Right forelimb (tissue), 1 donor: ENCODE measurements at regions not wholly inside any gene's neighbourhood (a gene's known extent, or its start where the extent isn't known, plus 50 kb on each side); places are given as distances from the start of the nearest gene placed in this dataset.
A peak's percentile ranks its signal among the peaks of the same experiment; 100 is the strongest.

Experiments used
- DNase-seq: peaks from one replicate; pipeline ENCODE4 v3.0.0-alpha.2; 2018

DNA sequence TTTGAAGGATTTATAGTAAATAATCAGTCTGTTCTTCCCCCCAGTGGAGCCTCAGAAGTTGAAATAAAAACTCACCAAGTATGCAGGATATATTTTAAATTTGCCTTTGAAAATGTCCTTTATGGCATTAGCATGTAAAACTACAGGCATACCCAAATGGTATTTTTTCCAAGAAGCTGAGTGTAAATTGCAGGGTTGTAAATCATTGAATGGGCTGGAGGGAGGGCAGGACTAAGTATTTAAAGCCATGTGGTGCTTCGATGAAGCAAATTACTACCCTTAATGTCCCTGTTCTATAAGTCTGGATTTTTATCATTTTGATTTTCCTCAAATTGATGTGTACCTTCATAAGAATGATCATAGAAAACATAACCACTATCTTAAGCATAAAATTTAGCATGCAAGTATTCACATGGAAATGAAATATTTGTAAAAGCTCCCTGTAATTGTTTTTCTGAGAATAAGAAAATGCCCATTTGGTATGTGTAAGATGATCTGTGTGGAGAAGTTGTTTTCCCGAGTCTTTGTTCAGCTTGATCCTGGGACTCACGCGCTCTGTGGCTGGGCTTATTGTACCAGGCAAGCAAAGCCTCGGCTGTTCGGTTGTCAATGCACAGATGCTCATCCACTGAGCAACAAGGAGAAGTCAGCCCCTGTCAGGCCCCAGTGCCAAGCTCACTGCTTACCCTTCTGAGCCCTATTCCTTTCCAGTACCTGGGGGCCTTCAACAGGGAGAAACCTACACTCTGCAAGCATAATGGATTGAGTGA lies 66.7 kb downstream of the CD164 start:
- no peak for DNase-seq

DNA sequence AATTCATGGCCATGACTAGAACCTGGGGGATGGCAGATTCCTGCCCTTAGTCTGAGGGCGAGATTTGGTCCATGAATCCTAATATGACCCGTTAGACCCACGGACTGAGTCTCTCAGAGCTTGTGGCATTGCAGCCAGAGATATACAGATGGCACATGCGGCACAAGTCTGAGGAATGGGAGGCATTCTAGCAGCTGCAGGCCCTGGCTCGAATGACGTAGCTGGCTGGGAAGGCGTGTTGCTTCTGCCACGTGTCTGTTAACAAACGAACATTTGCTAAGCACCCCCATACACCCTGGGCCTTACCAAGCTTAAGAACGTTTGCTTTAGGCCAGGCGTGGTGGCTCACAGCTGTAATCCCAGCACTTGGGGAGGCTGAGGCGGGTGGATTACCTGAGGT lies 68.0 kb downstream of the CD164 start:
- peak; percentile 74 for DNase-seq

DNA sequence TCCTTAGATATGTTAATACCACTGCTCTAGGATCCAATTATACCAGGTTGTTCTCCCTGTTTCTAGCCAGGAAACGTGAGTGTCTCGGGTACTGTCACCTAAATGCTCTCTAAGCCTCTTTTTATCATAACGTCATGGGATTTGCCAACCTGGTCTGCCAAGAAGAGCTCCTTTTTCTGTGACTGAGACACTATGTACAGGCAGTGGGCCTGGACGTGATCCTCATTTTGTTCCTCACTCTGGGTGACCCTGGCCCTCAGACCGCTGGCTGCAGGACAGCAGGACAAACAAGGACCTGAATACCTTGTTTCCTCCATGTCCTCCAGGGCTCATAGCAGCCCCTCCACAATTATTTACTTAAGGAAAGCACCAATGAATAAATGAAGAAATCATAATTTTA lies 69.1 kb downstream of the CD164 start:
- no peak for DNase-seq

DNA sequence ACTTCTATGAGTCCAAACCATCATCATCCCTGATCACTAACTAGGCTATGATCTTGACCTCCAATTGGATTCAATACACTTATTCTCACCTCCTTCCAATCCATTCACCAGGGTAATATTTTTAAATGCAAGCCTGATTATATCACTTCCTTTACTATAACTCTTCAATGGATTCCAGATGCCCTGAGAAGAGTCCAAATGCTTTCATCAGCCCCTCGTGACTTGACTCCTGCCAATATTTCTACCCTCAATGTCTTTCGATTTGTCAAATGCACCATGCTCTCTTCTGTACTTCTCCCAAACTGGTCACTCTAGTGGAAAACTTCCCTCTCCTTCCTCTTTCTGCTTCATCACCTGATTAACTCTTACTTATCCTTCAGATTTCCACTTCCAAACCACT lies 70.8 kb downstream of the CD164 start:
- DNase-seq, result no peak

DNA sequence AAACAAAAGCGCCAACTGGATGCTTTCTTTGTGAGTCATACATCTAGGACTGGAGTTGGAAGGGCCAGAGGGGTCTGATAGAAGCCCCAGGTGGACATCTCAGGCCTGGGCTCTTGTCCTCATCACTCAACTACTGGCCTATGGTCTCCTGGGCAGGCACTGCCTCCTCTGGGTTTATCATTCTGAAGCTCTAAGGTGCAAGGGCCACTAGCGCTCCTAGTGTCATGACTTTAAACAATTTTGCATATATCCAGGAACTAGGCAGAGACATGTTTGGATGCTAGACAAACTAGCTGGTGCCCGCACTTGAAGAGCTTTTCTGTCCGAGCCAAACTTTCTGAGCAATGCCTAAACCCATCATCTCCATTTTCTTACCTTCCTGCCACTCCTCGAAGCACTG lies 72.3 kb downstream of the CD164 start:
- no peak for DNase-seq

DNA sequence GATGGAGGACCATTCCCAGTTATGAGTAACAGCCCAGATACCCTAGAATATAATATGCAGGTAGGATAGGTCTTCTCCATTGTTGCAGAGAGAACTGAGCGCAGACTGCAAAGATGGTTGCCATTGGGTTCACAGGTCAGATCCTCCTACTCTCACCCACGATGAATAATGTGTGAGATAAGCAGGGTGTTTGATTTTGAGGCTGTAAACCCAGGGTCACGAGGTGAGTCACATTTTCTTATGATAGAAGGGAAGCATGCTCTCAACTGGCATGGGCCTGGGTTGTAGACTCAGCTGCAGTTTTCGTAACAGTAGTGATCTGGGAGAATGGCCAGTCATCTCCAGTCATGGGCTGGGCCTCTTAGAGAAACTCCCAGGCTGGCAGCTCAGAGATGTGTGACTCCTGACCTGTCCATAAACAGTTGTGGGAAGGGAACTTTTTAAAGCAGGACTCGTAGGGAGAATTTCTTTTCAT lies 74.2 kb downstream of the CD164 start:
- no peak for DNase-seq

DNA sequence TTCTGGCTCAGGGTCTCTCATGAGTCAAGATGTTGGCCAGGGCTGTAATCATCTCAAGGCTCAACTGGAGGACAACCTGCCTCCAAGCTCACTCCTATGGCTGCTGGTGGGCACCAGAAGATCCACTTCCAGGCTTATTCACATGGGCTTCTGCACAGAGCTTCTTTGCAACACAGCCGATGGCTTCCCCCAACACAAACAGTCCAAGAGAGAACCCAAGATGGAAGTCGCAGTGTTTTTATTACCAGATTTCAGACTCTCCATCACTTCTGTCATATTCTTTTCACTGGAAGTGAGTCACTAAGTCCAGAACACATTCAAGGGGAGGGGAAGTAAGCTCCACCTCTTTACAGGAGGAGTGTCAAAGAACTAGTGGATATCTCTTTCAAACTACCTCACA lies 75.5 kb downstream of the CD164 start:
- no peak for DNase-seq

DNA sequence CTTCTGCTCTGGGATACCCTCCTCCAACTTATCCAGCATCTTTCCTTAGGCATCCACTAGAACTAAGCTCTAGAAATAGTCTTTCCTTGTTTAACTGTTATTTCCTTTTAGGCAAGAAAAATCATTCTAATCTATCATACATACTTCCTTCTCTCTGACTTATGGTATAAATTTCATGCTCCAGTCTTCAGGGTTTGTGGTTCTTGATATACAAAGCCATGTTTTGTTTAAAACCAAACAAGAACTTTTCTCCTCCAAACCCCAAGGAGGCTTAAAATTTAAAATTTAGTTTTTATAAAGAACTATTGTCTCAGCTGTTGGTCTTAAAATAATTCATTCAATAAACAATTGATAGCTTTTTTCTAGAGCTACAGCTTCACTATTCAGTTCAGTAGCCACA lies 77.2 kb downstream of the CD164 start:
- DNase-seq, result no peak

DNA sequence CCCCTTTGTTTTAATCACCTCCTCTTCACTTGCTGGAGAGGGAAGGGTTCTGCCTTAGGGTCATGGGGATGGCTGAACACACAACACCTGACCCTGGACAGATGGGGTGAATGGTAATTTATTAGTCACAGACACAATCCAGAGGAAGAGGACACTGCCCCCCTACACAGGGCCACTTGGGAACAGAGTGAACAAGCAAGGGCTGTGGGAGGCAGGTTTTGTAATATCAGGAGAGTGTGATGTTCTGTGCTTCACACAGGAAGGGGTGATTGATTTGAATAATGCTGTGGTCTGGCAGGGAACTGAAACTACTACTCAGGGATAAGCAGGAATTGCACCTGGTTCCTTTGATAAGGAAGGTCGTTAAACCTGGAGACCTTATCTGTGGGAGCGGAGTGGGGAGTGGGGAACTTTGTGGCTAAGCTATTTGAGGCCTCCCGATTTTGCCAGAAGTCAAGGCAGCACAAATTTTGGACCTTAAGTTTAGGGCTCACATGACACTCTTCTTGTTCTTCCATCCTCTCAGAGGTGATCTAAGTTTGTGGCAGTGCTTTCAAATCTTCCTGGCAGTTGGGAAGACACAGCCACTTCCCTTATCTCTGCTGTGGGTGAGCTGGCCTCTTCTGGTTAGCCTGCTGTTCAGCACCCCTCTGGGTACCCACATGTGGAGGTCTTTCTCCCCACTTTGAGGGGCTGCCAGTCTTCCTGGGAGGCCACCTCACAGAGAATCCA lies 77.8 kb downstream of the CD164 start:
- DNase-seq, result no peak

DNA sequence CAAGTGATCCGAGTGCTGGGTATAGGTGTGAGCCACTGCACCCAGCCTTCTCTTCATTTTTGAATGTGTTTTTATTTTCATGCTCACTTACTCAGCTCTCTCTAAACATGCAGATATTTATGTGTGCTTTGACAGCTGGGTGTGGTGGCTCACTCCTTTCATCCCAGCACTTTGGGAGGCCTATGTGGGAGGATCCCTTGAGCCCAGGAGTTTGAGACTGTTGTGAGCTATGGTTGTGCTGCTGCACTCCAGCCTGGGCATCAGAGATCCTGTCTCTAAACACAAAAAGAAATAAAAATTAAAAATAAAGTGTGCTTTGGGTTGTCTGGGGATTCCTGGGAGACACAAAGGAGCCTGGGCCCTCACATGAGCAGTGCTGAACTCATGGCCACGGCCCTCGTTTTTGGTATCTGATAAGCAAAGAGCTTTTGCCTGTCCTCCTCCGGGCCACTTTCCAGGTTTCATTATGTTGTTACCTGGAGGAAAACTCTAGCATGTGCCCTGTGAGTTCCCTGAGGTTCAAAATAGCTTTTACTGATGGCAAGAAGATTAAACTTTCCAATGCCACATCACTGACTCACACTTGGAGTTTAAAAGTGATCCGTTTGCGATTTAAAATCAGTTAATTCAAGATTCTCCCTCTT lies 78.5 kb downstream of the CD164 start:
- no peak for DNase-seq

DNA sequence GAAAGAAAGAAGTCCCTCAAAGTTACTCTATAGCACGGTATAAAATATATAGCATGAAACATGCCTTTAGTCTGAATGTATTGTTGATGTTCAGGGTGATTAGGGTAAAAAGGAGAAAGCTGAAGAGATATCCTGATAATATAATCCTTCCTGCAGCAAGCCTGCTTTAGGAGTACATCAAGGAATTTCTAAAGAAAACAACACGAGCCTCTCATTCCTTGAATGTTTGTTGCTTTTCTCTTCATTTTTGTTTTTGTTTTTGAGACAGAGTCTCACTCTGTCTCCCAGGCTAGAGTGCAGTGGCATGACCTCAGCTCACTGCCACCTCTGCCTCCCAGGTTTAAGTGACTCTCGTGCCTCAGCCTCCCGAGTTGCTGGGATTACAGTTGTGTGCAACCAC lies 79.1 kb downstream of the CD164 start:
- no peak for DNase-seq

DNA sequence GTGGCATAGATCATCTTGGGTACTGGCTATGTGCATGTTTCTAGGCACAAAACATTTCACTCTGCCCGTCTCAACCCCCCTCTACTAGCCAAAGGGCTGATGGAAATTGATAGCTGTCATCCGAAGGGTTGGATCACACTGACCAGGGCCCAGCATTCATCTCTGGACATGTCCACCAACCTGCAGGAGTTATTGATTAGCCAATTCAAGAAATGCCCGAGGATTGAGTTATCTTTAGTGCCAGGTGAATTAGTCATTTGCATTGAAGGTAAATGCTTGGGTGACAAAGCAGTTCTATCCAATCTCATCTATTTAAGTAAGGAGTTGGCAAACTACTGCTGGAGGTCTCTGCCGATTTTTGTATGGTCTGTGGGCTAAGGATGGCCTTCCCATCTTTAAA lies 80.1 kb downstream of the CD164 start:
- DNase-seq, result no peak

DNA sequence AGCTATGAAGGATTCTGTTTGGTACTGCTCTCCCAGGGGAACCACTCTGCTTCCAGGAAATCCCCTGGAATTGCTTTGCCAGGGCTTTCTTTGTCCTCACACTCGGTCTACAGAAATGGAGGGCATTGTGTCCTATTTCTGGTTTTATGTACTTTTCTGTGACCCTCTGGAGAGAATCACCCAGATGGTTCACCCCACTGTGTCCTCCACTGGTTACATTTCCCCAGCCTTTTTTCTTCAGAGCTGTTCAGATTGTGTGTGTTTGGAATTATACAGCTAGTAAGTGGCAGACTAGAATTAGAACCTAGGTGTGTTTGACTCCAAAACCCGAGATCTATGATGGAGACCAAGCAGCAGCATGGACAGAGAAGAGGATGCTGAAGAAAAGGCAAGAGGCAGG lies 80.8 kb downstream of the CD164 start:
- DNase-seq, result no peak

DNA sequence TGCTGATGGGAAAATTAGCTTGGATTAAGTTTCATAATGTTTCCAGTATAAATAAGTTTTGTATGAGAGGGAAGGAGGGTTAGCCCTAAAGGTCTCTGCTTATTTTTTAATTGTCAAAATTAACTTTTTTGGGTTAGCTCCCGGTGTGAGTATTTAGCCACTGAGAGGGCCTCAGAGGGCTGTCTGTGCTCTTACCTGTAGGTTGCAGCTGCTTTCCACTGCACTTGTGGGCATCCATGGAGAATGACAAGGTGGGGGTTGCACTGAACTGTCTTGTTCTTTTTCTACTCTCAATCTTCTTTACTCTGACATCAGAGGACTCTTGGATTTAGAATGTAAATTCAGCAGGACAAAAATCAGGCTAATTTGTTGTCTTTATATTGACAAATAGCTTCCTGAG lies 81.4 kb downstream of the CD164 start:
- no peak for DNase-seq

DNA sequence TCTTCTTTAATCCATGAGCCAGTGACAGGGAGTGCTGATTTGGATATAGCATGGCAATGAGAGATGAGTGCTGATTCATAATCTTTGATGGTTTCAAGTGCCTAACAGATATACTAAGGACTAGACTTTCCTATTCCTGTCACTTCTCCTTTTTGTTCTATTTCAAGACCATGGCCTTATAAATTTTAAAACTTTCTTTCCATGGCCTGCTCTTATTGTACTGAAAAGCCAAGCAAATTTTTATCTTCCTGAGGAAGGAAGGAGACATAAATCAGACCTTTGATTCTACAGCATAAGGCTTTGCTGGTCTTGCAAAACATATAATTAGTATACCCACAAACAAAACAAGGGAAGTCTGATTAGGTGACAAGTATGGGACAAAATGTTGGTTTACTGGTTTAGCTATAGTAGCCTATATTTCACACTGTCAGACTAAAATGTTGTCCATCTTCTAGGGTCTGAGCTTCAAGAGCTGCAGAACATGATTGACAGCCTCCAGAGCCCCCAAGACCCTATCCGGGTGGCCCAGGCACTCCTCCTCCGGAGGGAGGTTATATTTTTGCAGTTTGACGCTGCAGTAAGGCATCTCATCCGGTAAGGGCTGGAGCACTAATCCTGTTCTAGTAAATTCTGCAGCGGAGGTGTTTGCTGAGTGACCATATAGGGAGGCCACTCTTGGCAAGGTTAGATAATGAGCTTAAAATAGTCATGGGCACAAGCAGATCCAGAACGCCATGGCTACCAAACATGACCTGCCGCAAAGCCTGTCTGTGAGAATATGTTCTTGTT lies 82.3 kb downstream of the CD164 start:
- no peak for DNase-seq

DNA sequence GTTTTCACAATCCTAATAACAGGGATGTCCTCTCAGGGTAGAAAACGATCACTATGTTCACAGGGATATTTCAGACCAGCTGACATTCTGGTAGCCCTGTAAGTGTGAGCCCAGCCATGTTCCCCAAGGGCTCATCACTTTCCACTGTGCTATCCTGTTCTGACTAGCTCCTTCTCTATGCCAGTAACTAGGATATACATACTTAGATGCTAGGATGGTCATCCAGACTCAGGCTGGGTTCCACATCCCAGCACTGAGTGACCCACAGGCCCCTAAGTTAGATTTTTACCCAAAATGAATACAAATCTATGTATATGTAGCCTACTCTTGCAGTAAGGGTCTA lies 83.0 kb downstream of the CD164 start:
- DNase-seq, result no peak

DNA sequence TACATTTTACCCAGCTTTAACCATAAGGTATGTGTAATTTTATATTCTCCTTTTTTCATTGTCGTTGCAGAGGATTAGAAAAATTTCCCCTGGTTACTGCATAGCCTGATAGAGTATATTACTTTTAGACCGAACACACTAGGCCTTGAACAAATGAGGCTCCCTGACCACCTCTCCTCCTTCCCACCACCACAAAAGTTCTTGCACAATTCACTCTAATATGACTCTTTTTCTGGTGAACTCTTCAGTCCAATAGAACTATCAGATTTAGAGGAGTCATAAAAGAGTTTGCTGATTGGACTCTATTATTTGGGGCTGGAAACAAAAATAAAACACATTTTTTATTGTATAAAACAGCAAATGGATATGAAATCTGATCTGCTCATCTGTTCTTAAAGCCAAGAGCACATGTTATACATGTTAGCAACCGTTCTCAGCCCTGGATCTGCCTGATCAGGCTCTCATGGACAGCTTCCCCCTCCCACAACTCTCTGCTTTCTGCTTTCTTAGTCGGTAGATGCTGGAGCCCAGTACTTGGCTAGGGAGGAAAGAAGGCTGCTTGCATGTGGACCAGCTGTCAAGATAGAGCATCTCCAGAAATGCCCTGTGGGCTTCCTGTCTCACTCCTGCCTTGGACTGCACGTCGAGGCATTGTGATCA lies 83.5 kb downstream of the CD164 start:
- no peak for DNase-seq

DNA sequence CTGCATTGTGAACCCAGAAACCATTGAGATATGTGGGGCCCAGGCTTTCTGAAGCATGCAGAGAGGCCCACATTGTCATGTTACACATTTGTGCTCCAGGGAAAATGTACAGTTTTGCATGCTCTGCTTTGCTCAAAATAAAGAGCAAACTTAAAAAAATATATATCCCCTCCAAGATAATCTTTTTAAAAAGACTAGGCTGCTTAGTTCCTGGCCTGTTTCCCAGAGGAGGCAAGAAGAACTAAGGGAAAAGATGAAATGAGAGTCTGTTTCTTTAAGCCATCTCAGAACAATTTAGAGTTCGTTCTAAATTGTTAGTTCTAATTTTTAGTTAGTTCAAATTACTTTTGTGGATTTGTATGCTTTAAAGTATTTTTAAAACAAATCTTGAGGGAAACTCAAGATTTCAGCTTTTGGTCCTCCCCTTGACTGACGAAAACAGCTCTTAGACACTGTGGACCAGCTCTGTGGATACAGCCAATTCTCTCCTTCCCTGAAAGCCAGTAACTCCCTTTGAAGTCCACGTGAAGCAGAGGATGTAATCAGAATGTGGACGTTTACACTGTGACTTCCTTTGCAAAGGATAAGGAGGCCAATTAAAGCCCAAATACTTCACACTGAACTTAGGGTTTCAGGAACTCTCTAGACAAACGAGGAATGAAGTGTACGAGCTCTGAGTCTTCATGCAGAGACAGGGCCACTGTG lies 84.7 kb downstream of the CD164 start:
- no peak for DNase-seq

DNA sequence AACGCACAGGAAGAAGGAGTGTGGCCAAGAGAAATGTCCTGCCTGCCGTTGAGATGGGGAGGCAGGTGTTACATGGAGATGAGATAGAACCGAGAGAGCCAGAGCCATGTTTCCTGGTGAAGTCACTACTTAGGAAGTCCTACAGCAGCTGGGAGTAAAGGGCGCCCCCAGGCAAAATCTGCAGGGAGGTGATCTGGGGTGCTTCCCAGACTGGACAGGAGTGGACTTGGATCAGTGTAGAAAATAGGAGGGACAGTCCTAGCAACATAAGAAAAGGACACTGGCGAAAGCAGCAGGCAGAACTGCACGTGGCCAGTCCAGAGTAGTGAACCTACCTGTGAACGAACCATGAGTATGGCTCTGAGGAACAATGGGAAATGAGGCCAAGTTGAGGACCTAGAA lies 85.3 kb downstream of the CD164 start:
- DNase-seq, result no peak

DNA sequence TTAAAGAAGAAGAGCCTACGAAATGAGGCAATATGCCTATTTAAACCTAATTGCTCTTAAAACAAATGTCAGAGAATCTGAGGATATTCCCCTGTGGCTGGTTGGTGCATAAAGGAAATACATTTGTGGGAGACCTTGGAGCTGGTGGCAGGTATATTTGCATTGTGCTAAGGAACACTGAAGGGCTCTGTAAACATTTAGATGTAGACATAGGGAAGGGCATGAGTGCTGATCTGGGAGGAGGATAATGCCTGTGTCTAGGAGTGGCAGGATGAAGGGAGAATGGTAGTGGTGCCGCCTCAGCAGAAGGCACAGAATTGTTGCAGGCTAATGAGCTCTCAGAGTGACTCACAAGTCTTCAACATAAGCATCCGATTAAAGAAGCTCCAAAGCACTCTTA lies 85.8 kb downstream of the CD164 start:
- no peak for DNase-seq

DNA sequence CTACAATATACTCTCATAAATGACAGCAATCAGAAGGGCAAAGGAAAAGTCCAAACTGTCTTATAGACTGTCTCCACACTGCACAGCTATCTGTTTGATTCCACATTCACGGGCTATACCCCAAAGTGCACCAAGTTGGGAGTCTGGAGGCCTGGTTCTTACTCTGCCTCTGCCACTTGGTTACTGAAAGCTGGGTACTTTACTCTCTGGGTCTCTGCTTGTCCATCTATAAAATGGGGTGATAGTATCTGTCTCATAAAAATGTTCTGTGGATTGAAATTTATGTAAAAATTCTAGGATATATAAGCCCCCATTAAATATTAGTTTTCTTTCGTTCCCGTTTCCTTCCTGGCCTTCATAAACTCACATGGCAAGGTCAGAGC lies 86.5 kb downstream of the CD164 start:
- DNase-seq, result no peak

DNA sequence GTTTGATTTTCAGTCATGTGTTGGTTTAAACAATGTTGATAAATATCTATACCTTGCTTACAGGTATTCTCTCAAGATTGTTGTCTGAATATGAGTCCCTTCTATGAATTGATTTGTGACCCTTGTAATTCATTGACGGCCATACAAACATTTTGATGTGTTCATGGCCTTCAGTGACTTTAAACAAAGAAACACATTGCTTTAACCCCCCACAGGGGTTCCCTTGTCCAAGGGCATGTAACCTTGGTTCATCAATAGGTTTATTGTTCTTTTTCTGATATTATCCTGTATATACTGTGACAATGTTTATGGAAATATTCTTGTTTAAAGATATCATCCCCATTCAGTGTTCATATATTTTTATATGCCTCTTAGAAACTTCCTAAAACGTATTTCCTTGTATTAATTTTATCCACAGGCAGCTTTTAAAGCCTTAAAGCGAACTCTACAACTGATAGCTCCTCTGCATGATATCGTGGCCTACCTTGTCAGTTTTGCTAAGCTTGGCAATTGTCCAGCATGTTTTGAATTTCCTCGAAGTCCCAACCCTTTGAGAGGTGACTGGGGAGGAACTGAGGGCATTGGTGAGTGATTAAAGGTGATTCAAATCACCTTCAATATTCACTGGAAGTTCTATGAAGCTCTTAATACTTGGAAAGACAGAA lies 87.0 kb downstream of the CD164 start:
- DNase-seq, result no peak
